Neural crest cell (in vitro differentiated cells): ENCODE measurements at regions not wholly inside any gene's neighbourhood (a gene's known extent, or its start where the extent isn't known, plus 50 kb on each side); places are given as distances from the start of the nearest gene placed in this dataset.

Source experiments
- DNase-seq: peaks from one replicate; pipeline ENCODE4 v3.0.0; 2021; ENCODE audit warnings: low read depth, mixed read lengths, low spot score
- H3K27ac Mint-ChIP-seq: one replicate; pipeline ENCODE4 v1.8.0; 2021; ENCODE audit warnings: mild to moderate bottlenecking, mixed read lengths; ENCODE audit not compliant: unreplicated experiment
- H3K27me3 Mint-ChIP-seq: 2 replicates; pipeline ENCODE4 v1.8.0; 2021; ENCODE audit warnings: low read depth, mild to moderate bottlenecking, mixed read lengths
- H3K36me3 Mint-ChIP-seq: 2 replicates; pipeline ENCODE4 v1.8.0; 2021; ENCODE audit warnings: low read depth, mild to moderate bottlenecking, mixed read lengths
- H3K4me1 Mint-ChIP-seq: 2 replicates; pipeline ENCODE4 v1.8.0; 2021; ENCODE audit warnings: mixed read lengths
- H3K4me3 Mint-ChIP-seq: one replicate; pipeline ENCODE4 v1.8.0; 2021; ENCODE audit warnings: mild to moderate bottlenecking, mixed read lengths
- H3K9me3 Mint-ChIP-seq: 2 replicates; pipeline ENCODE4 v1.8.0; 2021; ENCODE audit warnings: mixed read lengths
- CTCF ChIP-seq: fragments of 200-600 bp; sonication (generic); conservative IDR thresholded peaks from 2 replicates; pipeline ENCODE4 v1.5.0; 2021; ENCODE audit warnings: antibody characterized with exemption, mild to moderate bottlenecking

DNA sequence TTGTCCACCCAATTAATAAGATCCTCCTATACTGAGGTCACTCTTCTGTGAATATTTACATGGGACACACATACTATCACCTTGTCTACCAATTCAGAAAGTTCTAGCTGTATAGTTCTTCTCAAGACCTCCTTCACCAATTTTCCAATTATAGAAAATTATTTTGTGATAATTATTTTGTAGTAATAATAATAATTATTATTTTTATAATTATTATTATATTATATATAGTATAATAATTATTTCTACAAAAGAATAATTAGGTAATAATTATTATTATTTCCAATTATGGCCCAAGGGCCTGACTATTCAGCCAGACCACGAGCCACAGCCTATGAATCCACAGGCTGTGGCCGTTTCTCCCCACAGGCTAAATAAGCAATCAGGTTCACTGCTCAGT is 164.1 kb upstream of the IGSF21 start:
- Mint-ChIP-seq H3K27me3 (peaks cover 34% of the 10 kb centered on the region), H3K9me3 (no peaks in the 10 kb centered on the region), H3K36me3 (no peaks in the 10 kb centered on the region), H3K4me1 (no peaks in the 10 kb centered on the region), H3K4me3 (no peak overlapping the region), H3K27ac (no peak overlapping the region)
- no peak for DNase-seq
- TF ChIP-seq CTCF = no peak

DNA sequence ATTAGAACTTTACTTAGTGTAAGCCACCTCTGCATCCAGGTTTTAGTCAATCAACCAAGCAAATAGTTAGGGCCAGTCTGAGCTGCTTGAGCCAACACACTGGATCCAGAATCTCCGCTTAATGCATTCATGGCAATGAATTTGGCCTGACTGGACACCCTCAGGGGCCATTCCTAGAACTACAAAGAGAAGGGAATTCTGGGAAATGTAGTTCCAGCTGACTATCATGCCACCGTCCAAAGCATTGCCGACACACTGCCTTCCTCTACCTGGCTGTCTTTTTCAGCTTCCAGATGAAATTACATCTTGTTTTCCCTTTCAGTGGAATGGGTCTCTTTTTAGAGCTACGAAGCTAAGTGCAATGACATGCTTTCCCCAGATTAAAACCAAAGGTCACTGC is 163.0 kb upstream of the IGSF21 start:
- Mint-ChIP-seq H3K4me1 (peaks cover 4% of the 10 kb centered on the region), H3K4me3 (no peak overlapping the region), H3K9me3 (no peaks in the 10 kb centered on the region), H3K27ac (no peak overlapping the region), H3K27me3 (peaks cover 32% of the 10 kb centered on the region), H3K36me3 (no peaks in the 10 kb centered on the region)
- DNase-seq = no peak
- no peak for TF ChIP-seq CTCF

GRCh38 chr1:17946434-17946833 is 161.2 kb upstream of the IGSF21 start:
- Mint-ChIP-seq H3K27me3 (peaks cover 29% of the 10 kb centered on the region), H3K4me3 (no peak overlapping the region), H3K4me1 (peaks cover 4% of the 10 kb centered on the region), H3K27ac (no peak overlapping the region), H3K9me3 (no peaks in the 10 kb centered on the region), H3K36me3 (no peaks in the 10 kb centered on the region)
- no peak for DNase-seq
- no peak for TF ChIP-seq CTCF

- H3K27me3 Mint-ChIP-seq = peaks cover 37% of the 10 kb centered on the region
- H3K27ac Mint-ChIP-seq = no peak overlapping the region
- no peak for DNase-seq
- no peak for TF ChIP-seq CTCF
- no peaks in the 10 kb centered on the region for H3K9me3 Mint-ChIP-seq
- H3K36me3 Mint-ChIP-seq = no peaks in the 10 kb centered on the region
- no peak overlapping the region for H3K4me3 Mint-ChIP-seq
- H3K4me1 Mint-ChIP-seq = peaks cover 4% of the 10 kb centered on the region
Observed at GRCh38 chr1:17948594-17948993, 159.0 kb upstream of the IGSF21 start.

GRCh38 chr1:17949511-17949910 is 158.1 kb upstream of the IGSF21 start:
- Mint-ChIP-seq H3K36me3 (no peaks in the 10 kb centered on the region), H3K27ac (no peak overlapping the region), H3K27me3 (peaks cover 37% of the 10 kb centered on the region), H3K4me3 (no peak overlapping the region), H3K4me1 (peaks cover 4% of the 10 kb centered on the region), H3K9me3 (no peaks in the 10 kb centered on the region)
- DNase-seq = no peak
- no peak for TF ChIP-seq CTCF

DNA sequence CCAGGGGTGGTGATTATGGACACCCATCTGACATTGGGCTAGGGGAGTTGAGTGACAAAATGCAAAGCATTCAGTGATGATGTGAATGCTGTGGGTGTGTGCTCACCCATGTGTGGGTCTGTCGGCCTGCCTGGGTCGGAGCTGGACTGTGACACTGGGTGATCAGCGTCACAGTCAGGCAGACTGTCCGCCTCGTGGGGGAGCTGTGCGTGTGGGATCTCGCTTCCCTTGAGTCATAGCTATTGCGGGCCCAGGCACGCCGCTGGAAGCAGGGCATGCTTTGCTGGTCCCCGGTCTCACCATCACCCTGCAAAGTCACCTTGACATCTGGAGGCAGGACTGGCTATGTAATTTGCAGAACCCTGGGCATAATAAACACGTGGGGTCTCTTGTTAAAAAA is 156.9 kb upstream of the IGSF21 start:
- DNase-seq = no peak
- Mint-ChIP-seq H3K27me3 (peaks cover 37% of the 10 kb centered on the region), H3K27ac (no peak overlapping the region), H3K4me3 (no peak overlapping the region), H3K4me1 (peaks cover 4% of the 10 kb centered on the region), H3K9me3 (no peaks in the 10 kb centered on the region), H3K36me3 (no peaks in the 10 kb centered on the region)
- no peak for TF ChIP-seq CTCF
